GM23248 (cell line): ENCODE measurements at regions not wholly inside any gene's neighbourhood (a gene's known extent, or its start where the extent isn't known, plus 50 kb on each side); places are given as distances from the start of the nearest gene placed in this dataset.

Experiments used
- EZH2 ChIP-seq: fragments of 200-600 bp; sonication (generic); IDR thresholded peaks from 2 replicates; pipeline ENCODE4 v1.6.1; 2018; ENCODE audit warnings: antibody characterized with exemption, mild to moderate bottlenecking; ENCODE audit not compliant: insufficient read depth, poor library complexity, severe bottlenecking
- EZH2phosphoT487 ChIP-seq: fragments of 200-600 bp; sonication (generic); IDR thresholded peaks from 2 replicates; pipeline ENCODE4 v1.6.1; 2018; ENCODE audit warnings: antibody characterized with exemption, moderate library complexity, mild to moderate bottlenecking, low read depth; ENCODE audit not compliant: insufficient read depth

DNA sequence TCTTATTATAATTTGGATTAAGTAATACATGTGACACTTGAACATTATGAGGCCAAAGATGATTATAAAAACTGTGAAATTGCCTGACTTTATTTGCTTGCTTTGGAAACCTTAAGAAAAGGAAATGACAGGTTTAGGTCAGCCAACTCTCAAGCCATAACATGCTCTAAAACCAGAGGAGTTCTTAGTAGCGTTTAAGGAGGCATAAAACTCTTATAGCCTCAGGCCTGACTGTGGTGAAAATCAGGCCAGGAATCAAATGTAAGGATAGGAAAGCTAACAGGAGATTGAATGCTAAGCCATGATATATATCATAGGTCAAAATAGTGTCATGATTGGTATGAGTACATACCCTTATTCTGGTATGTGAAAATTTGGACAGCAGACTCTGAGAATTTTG, 1142.4 kb upstream of the MIR17HG start:
- TF ChIP-seq EZH2, result no peak
- TF ChIP-seq EZH2phosphoT487, result no peak
